ENCODE measurements at regions not wholly inside any gene's neighbourhood (a gene's known extent, or its start where the extent isn't known, plus 50 kb on each side); places are given as distances from the start of the nearest gene placed in this dataset.

- TF ChIP-seq CTCF (IDR thresholded peaks at IDR 0.05) (no peak), POLR2A (IDR thresholded peaks at IDR 0.05) (no peak)
Measured at GRCh38 chr16:6047325-6047724, 949.7 kb upstream of the EEF2KMT start.

Measured in heart left ventricle (tissue), 13 donors.